ENCODE measurements at regions not wholly inside any gene's neighbourhood (a gene's known extent, or its start where the extent isn't known, plus 50 kb on each side); places are given as distances from the start of the nearest gene placed in this dataset.

GRCh38 chr11:130615561-130615960 is 167.1 kb downstream of the ADAMTS15 start:
- DNase-seq: no peak

- DNase-seq: no peak
Measured at GRCh38 chr11:130616573-130616972, 168.1 kb downstream of the ADAMTS15 start.

GRCh38 chr11:130617001-130617400 is 168.6 kb downstream of the ADAMTS15 start:
- DNase-seq: no peak

GRCh38 chr11:130620548-130620947 is 172.1 kb downstream of the ADAMTS15 start:
- no peak for DNase-seq

GRCh38 chr11:130622141-130622542 is 173.7 kb downstream of the ADAMTS15 start:
- no peak for DNase-seq

- no peak for DNase-seq
Measured at GRCh38 chr11:130623670-130624668, 175.5 kb downstream of the ADAMTS15 start.

- DNase-seq: no peak
Measured at GRCh38 chr11:130624971-130625544, 176.6 kb downstream of the ADAMTS15 start.

GRCh38 chr11:130625578-130626306 is 177.3 kb downstream of the ADAMTS15 start:
- peak; percentile 62 for DNase-seq

GRCh38 chr11:130629039-130629438 is 180.6 kb downstream of the ADAMTS15 start:
- DNase-seq: peak; percentile 53

- peak; percentile 93 for DNase-seq
Measured at GRCh38 chr11:130631119-130631518, 182.7 kb downstream of the ADAMTS15 start.

- DNase-seq: no peak
Measured at GRCh38 chr11:130633466-130633865, 185.0 kb downstream of the ADAMTS15 start.

GRCh38 chr11:130634186-130634585 is 185.7 kb downstream of the ADAMTS15 start:
- DNase-seq: no peak

GRCh38 chr11:130634961-130635473 is 186.6 kb downstream of the ADAMTS15 start:
- DNase-seq: peak; percentile 66

- DNase-seq: no peak
Measured at GRCh38 chr11:130635937-130636630, 187.6 kb downstream of the ADAMTS15 start.

GRCh38 chr11:130636722-130637464 is 188.4 kb downstream of the ADAMTS15 start:
- DNase-seq: peak; percentile 78

GRCh38 chr11:130637566-130637965 is 189.1 kb downstream of the ADAMTS15 start:
- no peak for DNase-seq

- DNase-seq: peak; percentile 45
Measured at GRCh38 chr11:130638033-130638432, 189.6 kb downstream of the ADAMTS15 start.

GRCh38 chr11:130638624-130639023 is 190.2 kb downstream of the ADAMTS15 start:
- DNase-seq: no peak

- no peak for DNase-seq
Measured at GRCh38 chr11:130639369-130639768, 190.9 kb downstream of the ADAMTS15 start.

GRCh38 chr11:130640526-130640925 is 192.1 kb downstream of the ADAMTS15 start:
- no peak for DNase-seq

- no peak for DNase-seq
Measured at GRCh38 chr11:130641876-130642275, 193.4 kb downstream of the ADAMTS15 start.

All from fibroblast of skin of abdomen (primary cell).